GM19043 (cell line): ENCODE measurements at regions not wholly inside any gene's neighbourhood (a gene's known extent, or its start where the extent isn't known, plus 50 kb on each side); places are given as distances from the start of the nearest gene placed in this dataset.
"Not testable (repeated sequence)": the region's sequence is repeated elsewhere in the genome, so short reads cannot be mapped to it uniquely, and the experiment has no call there.

Experiments used
- ATAC-seq: cut with Tn5 transposase; IDR thresholded peaks from one replicate; pipeline ENCODE4 v1.9.1; 2021; ENCODE audit warnings: low read depth; ENCODE audit not compliant: unreplicated experiment

DNA sequence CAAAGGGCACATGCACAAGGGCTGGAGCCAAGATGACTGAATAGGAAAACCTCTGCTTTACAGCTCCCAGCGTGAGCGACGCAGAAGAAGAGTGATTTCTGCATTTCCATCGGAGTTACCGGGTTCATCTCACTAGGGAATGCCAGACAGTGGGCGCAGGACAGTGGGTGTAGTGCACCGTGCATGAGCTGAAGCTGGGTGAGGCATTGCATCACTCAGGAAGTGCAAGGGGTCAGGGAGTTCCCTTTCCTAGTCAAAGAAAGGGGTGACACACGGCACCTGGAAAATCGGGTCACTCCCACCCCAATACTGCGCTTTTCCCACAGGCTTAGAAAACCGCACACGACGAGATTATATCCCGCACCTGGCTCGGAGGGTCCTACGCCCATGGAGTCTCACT lies 64.5 kb upstream of the HTR1E start:
- not testable (repeated sequence) for ATAC-seq

DNA sequence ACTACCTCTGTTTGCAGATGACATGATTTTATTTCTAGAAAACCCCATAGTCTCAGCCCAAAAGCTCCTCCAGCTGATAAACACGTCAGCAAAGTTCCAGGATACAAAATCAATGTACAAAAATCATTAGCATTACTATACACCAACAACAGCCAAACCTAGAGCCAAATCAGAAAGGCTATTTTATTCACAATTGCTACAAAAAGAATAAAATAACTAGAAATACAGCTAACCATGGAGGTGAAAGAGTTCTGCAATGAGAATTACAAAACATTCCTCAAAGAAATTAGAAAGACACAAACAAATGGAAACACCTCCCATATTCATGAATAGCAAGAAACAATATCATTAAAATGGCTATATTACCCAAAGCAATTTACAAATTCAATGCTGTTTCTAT lies 65.6 kb upstream of the HTR1E start:
- no peak for ATAC-seq

DNA sequence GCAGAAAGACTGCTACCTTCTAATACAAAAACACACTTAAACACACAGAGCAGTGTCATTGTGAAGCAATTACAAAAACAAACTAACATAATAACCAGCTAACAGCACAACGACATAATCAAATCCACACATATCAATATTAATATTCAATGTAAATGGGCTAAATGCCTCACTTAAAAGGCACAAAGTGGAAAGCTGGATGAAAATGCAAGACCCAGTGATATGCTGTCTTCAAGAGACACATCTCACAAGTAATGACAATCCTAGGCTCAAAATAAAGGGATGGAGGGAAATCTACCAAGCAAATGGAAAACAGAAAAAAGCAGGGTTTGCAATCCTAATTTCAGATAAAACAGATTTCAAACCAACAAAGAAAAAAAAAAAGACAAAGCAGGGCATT lies 67.8 kb upstream of the HTR1E start:
- no peak for ATAC-seq

DNA sequence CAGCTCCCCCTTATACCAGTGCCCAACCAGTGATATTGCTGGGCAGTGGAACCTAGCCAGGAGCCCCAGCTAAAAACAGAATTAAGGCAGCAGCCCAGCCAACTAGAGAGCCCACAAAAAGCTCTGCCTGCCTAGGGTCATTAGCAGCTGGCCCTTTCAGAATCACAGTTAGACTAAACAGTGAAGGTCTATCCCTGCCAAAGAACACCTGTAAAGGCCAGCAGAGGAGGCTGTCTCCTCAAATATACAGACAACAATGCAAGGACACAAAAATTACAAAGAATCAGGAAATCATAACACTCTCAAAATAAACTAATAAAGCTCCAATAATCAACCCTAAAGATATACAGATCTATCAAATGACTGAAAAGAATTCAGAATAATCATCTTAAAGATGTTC lies 77.8 kb upstream of the HTR1E start:
- no peak for ATAC-seq

DNA sequence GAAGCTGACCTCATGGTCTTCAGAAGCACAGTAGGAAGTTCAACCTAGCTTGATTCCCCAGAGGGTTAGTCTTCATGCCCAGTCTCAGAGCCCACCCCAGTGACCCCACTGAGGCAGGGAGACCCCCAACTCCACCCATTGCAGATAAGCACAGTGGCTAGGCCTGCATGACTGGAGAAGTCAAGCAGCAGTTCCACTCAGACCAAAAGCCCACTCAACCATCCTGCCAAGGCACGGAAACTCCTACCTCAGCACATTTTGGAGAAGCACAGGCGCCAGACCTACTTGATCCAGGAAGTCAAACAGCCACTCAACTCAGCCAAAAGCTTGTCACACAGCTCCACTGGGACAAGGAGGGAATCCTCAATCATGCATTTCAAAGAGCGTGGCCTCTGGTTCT lies 78.4 kb upstream of the HTR1E start:
- ATAC-seq = no peak

DNA sequence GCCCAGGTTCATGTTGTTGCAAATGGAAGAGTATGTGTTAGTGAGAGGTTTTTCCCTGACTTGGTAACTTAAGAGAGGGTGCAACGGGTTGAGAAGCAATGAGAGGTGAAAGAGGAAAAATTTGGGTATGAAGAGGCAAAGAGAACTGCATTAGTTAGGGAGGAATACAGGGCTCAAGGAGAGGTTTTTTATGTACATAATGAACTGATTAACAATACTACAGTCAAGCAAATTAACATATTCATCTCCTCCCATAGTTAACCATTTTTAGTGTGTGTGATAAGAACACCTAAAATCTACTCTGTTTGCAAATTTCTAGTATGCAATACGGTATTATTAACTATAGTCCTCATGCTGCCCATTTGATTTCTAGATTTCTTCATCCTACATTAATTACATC lies 79.5 kb upstream of the HTR1E start:
- ATAC-seq = no peak

DNA sequence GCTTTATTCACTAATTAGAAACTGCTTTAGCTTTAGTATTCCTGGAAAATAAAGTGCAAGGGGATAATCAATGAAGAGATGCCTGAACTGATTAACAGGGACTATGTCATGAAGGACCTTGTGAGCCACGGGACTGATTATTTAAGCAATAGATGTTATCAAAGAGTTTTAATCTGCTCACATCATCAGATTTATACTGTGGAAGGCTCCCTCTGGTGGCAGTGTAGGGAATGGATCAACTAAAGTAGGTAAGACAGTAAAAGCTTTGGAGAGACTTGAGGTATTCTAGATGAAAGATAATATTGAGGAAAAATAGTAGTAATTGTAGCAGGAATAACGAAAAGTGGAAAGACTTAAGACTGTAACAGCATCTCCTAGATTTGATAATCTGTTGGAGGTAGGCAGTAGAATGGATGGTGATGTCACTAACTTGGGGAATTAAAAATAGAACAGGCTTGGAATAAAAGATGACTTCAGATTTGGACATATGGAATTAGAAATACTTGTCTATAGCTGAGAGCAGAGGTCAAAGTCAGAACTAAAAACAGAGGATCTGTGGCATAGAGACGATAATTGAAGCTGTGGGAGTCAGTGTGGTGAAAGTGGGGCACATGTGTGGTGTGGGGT lies 80.3 kb upstream of the HTR1E start:
- peak; percentile 69 for ATAC-seq

DNA sequence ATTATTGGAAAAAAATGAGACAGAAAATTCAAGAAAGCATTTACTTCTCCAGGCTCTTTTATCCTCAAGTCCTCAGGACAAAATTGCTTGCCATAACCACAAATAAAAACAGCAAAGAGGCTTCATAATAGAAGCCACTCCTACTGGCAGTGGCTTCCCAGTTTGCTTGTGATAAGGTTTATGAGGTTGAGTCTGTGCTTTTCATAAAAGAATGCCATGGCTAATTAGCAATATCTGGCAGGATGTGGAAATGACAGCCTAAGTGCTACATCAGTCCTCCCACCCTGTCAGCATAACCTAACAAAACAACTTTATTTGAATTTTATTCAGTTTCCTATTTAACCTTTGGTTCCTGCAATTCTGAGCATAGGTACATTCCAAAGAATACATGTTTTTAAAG lies 80.9 kb upstream of the HTR1E start:
- no peak for ATAC-seq

DNA sequence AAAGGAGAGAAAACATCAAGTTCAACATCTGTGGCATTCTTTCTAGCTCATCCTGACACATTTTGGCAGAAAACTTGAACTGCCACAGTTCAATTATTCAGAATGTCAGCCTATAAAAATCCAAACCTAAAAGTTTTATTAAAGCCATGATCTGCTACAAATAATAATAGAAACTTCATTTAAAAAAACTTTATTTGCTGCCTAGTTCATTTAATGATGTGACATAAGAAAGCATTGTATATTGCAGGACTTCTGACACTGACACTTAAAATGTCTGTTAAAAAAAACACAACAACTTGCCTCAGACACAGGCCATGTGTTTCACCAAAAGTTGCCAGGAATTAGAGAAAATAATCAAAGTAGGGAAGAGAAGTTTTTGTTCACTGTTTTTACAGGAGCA lies 88.3 kb upstream of the HTR1E start:
- ATAC-seq = no peak

DNA sequence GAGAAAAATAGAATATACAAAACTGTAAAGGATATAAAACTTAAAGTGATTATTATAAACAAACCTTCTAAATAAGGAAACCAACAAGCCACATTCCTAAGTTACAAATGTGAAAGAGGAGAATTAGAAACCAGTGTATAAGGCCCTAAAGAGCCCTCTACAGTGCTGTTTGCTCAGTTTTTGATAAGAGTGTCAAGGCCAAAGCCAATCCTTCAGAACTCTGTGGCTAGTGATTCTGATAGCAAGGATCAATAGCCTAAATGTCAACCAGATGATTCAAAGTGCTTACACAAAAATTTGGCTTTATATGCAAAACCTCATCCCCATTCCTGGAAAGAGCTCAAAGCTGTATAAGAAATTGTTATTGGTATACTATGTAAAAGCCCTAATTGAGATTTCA lies 104.6 kb upstream of the HTR1E start:
- ATAC-seq = no peak

DNA sequence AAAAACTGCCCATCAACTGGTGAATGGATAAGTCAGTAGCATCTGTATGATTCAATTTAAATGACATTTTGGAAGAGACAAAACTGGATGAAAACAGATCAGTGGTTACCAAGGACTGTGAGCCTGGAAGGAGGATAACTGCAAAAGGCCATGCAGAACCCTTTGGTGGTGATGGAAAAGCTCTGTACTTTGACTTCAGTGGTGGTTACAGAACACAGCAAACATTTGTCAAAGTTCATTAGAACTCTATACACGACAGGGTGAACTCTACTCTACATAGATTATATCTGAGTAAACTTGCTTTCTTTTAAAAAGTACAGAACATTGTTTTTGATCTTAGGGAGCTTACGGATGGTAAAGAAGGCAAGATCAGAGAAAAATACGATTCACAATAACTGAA lies 111.9 kb upstream of the HTR1E start:
- ATAC-seq = no peak

DNA sequence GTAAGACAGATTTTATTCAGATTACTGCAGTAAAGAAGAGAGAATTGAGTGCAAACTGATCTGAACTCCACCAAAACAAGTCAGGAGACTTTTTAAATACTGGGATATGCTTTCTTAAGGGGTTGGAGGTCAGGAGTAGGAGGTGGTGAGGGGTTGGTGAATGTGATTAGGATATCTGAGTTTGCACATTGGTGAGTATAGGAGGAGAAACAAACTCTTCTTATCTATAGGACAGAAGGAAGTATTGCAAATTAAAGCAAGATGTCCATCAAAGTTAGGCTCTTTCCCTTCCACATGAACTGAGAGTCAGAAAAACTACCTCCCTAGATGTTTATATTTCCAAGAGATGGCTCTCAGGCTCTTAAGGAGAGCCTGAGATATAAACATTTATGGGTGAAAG lies 114.6 kb upstream of the HTR1E start:
- ATAC-seq = no peak

DNA sequence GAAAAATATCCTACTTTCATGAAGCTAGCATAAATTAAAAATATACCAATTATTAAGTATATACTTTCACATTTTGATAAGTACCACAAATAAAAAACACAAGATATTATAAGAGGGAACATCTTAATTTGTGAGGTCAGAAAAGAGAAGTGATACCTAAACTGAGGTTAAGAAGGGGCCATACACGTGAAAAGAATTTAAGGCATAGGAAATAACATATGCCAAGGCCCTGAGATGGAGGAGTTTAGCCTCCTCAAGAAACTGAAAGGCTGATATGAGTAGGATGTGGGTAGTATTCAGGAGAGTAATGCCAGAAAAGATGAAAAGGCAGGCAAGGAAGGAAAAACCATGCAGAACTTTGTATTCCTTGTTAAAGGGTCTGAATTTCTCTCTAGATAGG lies 116.6 kb upstream of the HTR1E start:
- ATAC-seq = peak; percentile 66

DNA sequence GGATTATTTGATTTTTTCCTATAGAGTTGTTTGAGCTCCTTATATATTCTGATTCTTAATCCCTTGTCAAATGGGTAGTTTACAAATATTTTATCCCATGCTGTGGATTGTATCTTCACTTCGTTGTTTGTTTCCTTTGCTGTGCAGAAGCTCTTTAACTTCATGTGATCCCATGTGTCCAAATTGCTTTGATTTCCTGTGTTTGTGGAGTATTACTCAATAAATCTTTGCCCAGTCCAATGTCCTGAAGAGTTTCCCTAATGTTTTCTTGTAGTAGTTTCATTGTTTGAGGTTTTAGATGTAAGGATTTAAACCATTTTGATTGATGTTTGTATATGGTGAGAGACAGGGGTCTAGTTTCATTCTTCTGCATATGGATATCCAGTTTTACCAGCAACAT lies 143.7 kb upstream of the HTR1E start:
- ATAC-seq = no peak

DNA sequence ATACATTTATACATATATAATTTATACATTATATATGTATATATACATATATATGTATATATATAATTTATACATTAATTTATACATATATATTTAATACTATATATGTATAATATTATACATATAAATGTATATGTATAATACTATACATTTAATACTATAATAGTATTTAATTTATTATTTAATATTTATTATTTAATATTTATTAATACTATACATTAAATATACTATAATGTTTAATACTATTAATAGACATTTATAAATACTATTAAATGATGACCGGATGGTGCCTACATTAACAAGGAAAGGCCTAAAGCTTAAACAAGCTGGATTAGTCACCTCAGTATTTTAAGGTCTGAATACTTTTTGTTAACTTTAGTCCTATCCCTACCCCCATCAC lies 145.9 kb upstream of the HTR1E start:
- no peak for ATAC-seq

DNA sequence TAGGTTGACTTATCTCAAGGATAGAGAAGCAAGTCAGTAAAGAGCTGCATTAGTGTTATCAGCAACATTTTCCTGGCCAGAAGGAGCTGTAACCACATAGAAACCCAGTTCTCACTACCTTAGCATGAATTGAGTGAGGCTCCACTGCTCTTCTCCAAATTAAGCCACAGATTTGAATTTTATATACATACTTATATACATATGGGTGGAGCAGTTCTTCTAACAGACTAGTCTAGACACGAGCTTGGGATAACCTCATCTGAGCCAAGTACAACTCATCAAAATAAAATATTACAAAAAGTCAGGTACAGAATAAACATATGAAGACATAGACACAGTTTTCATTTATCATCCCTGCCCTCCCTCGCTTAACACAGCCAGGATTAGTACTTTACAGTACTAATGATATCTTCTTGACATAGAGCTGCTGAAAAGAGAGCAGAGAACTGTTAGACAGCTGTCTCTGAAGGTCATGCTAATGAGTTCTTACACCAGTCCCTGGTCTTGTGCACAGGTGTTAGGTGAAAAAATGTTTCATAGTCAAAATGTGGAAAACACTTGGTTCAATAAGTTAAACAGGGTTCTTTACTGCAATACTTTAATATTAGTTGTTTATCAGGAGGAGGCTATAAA lies 147.4 kb upstream of the HTR1E start:
- ATAC-seq = no peak

DNA sequence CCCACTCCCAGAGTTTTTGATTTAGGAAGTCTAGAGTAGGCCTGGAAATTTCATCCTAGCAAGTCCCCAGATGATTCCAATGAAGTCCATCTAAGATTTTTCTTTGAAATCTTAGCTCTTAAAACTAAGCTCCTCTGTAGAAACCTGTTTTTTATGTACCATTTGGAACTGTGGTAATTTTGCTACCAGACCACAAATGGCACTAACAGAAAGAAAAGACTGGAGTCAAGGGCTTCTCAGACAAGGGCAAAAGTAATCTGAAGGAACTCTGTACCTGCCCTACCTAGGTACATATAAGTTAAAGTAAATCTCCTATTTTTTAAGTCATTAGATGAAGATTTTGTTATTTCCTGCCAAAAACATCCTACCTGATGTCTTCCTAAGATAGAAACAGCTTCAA lies 155.0 kb upstream of the HTR1E start:
- no peak for ATAC-seq

DNA sequence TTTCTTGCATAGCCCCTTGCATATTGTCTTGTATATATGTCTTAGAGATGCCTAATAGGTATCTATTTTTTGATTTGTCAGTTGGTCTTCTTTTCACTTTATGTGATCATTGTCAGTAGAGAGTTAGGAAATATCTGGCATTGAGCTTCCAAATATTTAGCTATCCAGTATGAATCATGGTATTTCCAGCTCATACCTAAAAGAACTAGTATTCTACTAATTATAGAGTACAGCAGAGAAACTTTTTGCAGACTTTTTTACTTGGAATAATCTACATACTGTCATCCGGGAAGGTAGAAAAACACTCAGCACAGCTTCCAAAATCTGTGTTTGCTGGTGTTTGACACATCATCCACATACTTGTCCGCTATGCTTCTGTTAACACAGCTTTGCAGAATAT lies 156.4 kb upstream of the HTR1E start:
- ATAC-seq = no peak

DNA sequence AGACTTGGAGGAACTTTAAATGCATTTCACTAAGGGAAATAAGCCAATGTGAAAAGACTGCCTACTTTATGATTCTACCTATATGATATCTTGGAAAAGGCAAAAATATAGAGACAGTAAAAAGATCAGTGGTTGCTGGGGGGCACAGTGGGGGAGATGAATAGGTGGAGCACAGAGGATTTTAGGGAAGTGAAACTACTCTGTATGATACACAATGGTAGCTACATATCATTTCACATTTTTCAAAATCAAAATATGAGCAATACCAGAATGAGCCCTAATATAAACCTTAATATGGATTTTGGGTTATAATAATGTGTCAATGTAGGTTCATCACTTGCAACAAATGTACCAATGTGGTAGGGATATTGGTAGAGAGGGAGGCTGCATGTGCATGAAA lies 161.4 kb upstream of the HTR1E start:
- ATAC-seq = no peak

DNA sequence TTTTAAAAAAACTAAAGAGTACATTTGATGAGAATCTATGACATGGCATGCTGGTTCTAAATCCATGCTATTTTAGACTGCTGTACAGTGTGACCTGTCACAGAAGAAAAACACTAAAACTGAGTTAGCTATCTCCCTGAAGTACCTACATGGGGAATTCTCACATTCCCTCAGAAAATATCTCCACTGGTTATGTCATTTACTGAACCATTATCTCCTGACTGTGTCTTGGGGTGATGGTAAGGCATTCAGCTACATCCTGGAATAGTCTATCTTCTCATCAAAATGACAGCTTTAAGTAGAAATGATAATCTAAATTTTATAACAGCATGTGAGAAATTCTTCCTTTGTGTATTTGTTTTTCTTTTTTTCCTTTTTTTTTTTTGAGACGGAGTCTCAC lies 172.1 kb upstream of the HTR1E start:
- ATAC-seq = no peak

DNA sequence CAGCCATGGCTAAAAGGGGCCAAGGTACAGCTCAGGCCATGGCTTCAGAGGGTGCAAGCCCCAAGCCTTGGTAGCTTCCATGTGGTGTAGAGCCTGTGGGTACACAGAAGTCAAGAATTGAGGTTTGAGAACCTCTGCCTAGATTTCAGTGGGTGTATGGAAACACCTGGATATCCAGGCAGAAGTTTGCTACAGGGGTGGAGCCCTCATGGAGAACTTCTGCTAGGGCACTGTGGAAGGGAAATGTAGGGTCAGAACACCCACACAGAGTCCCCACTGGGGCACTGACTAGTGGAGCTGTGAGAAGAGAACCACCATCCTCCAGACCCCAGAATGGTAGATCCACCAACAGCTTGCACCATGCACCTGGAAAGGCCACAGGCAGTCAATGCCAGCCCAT lies 177.4 kb upstream of the HTR1E start:
- not testable (repeated sequence) for ATAC-seq

DNA sequence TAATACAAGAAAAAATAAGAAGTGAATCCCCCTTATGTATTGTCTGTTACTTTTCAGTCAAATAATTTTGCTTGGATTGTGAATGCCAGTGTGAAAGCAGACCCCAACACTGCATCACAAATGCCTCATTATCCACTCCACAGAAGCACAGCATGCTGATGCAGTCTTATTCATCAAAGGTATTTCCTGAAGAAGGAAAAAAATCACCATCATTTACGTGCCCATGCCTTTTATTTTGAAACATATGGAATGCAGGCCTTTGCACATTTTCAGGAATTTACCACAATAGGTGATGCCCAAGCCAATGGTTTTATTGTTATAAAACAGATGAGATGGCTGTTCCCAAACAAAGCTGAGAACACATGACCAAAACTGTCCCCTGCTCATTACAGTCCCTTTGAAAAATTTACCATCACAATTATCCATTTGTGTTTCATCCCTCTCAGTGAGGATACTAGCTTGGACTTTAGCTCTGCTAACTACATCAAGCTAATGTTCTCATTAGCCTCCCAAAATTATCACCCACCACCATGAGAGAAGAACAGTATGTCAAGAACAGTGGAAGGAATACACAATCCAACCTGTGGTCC lies 180.6 kb upstream of the HTR1E start:
- ATAC-seq = no peak
